ENCODE measurements at regions not wholly inside any gene's neighbourhood (a gene's known extent, or its start where the extent isn't known, plus 50 kb on each side); places are given as distances from the start of the nearest gene placed in this dataset.

DNA sequence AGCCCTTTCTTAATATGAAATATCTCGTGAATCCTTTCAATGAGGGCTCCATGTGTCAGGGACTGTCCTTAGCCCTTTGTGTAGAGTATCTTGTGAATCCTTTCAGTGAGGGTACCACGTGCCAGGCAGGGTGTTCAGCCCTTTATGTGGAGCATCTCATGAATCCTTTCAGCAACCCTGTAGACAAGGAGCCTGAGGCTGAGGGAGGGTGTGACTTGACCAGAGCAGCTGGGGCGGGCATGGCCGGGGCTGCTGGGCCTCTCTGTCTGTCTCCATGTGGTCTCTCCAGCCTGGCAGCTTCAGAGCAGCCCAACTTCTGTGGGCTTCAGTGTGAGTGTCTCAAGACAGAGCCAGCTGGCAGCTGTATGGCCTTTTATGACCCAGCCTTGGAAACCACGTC lies 140.2 kb downstream of the AACS start:
- TF ChIP-seq CTCF (IDR thresholded peaks at IDR 0.05 in 8 of 11, conservative IDR thresholded peaks at IDR 0.05 in 3 of 11) (no peak), POLR2AphosphoS5 (IDR thresholded peaks at IDR 0.05) (no peak), POLR2A (IDR thresholded peaks at IDR 0.05) (no peak)
